ENCODE measurements at regions not wholly inside any gene's neighbourhood (a gene's known extent, or its start where the extent isn't known, plus 50 kb on each side); places are given as distances from the start of the nearest gene placed in this dataset.
"Not testable (repeated sequence)": the region's sequence is repeated elsewhere in the genome, so short reads cannot be mapped to it uniquely, and the experiment has no call there.

GRCh38 chr12:108423486-108423885, 84.4 kb upstream of the CMKLR1 start:
- no peak for DNase-seq (ENCODE audit: low read depth)

- not testable (repeated sequence) for DNase-seq (ENCODE audit: low read depth)
These were observed 82.0 kb upstream of the CMKLR1 start for GRCh38 chr12:108421082-108421481.

DNA sequence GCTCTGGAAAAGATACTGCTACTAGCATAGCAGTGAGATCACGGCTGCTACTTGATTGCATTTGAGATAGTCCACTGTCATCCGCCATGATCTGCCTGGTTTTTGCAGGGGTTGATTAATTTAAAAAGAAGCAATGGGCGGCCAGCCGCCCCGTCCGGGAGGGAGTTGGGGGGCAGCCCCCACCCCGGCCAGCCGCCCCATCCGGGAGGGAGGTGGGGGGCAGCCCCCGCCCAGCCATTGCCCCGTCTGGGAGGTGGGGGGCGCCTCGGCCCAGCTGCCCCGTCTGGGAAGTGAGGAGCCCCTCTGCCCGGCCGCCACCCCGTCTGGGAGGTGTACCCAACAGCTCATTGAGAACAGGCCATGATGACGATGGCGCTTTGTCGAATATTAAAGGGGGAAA, 81.3 kb upstream of the CMKLR1 start:
- DNase-seq (ENCODE audit: low read depth), result not testable (repeated sequence)

DNA sequence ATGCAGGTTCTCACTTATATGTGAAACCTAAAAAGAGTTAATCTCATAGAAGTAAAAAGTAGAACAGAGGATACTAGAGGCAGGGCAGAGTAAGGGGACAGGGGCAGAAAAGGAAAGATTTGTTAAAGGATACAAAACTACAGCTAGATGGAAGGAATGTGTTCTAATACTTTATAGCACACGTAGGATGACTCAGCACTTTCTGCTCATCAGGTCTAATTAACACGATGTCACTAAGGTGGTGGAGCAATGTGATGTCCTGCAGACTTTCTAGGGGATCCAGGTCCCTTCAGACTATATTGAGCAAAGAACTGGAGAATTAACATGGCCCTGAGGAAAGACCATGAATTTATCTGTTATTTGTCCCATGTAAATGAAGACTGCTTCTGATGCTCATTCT, 80.8 kb upstream of the CMKLR1 start:
- DNase-seq (ENCODE audit: low read depth), result no peak

DNA sequence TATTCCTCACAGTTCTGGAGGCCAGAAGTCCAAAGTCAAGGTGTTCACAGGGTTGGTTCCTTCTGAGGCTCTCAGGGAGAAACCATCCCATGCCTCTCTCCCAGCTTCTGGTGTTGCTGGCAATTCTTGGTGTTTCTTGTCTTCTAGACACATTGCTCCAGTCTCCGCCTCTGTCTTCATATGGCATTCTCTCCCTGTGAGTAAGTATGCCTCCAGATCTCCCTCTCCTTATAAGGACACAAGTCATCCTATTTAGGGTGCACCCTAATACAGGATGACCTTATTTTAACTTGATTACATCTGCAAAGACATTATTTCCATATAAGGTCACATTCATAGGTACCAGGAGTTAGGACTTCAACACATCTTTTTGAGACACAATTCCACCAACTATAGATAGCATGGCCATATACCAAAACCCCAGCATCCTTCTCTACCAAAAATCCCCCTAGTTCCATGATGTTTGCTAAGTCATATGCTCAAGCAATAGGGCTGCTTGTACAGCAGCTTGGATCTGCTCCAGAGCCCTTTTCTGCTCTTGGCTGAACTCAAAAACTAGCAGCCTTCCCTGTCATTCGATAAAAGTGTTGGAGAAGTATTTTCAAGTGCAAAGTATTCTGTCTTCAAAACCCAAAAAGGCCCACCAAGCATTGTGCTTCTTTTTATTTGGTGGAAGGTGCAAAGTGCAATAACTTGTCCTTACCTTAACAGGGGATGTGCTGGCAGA, 79.2 kb upstream of the CMKLR1 start:
- DNase-seq (ENCODE audit: low read depth), result peak; percentile 6

DNA sequence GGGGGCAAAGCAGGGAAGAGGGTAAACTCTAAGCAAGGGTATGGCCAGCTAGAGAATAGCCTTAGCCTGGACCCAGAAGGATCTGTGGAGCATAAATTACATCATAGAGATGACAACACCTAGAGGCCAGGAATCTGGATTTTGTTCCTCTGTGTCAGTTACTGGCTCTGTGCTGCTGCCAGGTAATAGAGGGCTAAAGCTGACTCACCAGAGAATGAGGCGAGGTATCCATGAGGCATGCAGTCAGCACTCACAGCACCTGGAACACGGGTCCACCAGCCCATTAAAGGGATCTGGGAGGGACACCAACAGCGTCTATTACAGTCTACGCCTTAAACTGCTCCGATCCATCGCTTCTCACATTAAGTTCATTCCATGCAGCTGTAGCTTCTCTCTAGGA, 74.9 kb upstream of the CMKLR1 start:
- no peak for DNase-seq (ENCODE audit: low read depth)

GRCh38 chr12:108410689-108411088, 71.6 kb upstream of the CMKLR1 start:
- no peak for DNase-seq (ENCODE audit: low read depth)

DNA sequence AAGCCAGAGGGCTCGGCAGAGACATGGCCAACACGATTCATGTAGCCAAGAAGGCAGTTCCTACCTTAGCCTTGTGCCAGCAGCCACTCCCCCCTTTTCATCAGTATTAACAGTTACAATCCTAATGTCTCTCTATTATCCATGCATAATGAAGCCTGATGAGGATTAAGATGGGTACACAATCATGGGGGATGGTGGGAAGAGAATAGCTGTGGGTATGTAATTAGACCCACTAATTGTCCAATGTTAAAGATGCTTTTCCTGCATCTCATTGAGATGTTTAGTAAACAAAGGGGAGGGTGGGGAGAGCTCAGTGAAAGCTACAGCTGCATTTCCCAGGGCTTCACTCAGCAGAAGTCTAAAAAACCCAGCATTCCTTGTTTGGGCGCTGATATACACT, 70.4 kb upstream of the CMKLR1 start:
- DNase-seq (ENCODE audit: low read depth), result no peak

- DNase-seq (ENCODE audit: low read depth), result no peak
These were observed 64.8 kb upstream of the CMKLR1 start for GRCh38 chr12:108403952-108404351.

GRCh38 chr12:108401964-108402363, 62.9 kb upstream of the CMKLR1 start:
- no peak for DNase-seq (ENCODE audit: low read depth)

DNA sequence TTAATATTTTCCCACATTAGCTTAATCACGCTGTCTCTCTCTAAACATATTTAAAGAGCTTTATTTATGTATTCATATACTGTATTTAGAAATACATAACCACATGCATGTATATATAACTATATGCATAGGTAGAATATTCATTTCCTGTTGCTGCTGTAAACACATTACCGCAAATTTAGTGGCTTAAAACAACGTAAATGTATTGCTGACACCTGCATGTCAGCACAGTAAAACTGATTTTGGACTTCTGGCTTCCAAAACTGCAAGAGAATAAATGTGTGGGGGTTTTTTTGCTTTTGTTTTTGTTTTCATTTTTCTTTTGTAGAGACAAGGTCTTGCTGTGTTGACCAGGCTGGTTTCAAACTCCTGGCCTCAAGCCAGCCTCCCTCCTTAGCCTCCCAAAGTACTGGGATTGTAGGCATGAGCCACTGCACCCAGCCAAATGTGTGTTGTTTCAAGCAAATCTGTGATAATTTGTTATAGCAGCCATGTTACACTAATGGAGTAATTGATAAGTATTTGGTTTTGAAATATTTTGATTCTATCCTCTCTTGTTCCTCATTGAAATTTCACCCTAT, 61.9 kb upstream of the CMKLR1 start:
- no peak for DNase-seq (ENCODE audit: low read depth)

GRCh38 chr12:108400481-108400880, 61.4 kb upstream of the CMKLR1 start:
- DNase-seq (ENCODE audit: low read depth), result no peak

DNA sequence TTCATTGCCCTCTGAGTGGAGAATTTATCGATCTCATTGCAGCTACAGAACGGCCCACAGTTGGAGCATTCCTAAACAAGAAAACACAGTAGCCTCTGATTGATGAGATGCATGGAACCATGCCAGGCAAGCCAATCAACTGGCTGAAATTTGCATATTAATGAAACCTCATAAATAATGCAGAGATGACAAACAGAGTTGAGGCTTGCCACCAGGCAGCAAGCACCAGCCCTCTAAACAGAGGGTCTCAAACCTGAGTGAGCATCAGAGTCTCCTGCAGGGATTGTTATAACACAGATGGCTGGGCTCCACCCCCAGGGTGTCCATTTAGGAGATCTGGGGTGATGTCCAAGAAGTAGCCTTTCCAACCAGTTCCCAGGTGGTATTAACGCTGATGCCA, 60.9 kb upstream of the CMKLR1 start:
- no peak for DNase-seq (ENCODE audit: low read depth)

GRCh38 chr12:108399514-108399913, 60.4 kb upstream of the CMKLR1 start:
- no peak for DNase-seq (ENCODE audit: low read depth)

GRCh38 chr12:108394196-108394595, 55.1 kb upstream of the CMKLR1 start:
- DNase-seq (ENCODE audit: low read depth), result no peak

DNA sequence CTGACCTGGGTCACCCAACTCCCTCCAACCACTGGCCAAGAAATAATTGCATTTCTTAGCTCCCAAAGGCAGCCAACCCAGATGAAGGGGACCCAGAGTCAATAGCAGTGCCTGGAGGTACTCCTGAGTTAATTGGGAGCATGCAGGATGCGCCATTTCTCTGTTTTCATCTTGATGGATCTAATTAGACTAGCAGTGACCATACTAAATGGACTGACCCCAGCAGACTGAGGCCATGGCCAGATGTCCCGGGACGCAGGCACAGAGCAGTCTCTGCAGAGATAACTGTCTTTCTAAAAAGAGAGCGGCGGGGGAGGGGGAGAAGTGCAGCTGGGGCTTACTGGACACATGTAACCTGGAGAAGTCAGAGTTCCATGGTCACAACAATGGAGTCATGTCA, 53.2 kb upstream of the CMKLR1 start:
- DNase-seq (ENCODE audit: low read depth), result no peak

DNA sequence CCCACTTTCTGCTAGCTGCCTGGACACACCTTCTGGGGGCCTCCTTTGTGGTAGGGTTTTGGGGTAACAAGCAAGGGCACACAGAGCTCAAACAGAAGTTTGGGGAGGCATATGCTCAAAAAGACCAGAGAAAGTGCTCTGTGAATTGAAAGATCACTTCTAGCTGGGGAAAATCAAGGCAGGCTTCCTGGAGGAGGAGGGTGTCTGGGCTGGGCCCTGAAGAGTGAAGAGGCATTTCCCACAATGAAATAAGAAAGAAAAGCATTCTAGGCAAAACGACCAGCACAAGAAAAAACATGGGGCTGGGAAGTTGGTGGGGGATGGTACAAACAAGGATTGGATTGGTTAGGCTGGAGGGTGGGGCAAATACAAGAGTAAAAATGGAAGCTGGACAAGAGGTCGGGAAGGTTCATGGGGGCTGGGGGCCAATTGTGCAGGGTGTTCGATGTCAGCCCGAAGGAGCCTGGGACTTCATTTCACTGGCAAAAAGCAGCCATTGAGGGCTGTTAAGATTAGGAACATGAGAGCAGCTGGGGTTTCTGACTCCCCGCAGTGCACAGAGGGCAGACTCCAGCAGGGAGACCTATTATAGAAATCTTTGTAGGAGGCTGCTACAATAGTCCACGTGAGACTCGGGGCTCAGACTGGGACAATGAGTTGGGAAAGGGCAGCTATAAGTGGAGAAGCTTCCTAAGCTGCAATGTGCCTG, 51.5 kb upstream of the CMKLR1 start:
- DNase-seq (ENCODE audit: low read depth), result no peak

DNA sequence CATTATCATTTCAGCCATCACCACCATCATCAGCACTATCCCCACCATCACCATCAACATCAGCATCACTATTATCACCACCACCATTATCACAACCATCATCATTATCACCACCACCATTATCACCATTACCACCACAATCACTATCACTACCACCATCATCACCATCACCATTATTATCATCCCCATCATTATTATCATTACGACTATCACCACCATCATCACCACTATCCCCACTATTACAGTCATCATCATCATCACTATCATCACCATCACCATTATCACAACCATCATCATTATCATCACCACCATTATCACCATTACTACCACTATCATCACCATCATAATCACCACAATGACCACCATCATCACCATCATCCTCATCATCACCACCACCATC, 50.4 kb upstream of the CMKLR1 start:
- DNase-seq (ENCODE audit: low read depth), result no peak
